Right cardiac atrium (tissue), 5 donors: ENCODE measurements at regions not wholly inside any gene's neighbourhood (a gene's known extent, or its start where the extent isn't known, plus 50 kb on each side); places are given as distances from the start of the nearest gene placed in this dataset.

Source experiments
- ATAC-seq, 2 donors: fragments of 200-7000 bp; cut with Tn5 transposase; one replicate each; pipeline versions ENCODE4 v1.8.0 to v1.9.1; 2020; ENCODE audit warnings: moderate library complexity in 2 of 2, mild to moderate bottlenecking in 1 of 2
- DNase-seq, 3 donors: peaks; one replicate each; pipeline ENCODE4 v3.0.0-alpha.2; 2020
- H3K27ac ChIP-seq: one replicate; pipeline ENCODE4 v1.5.1; 2013; ENCODE audit warnings: mild to moderate bottlenecking, low read length, control low read depth, moderate library complexity
- H3K27me3 ChIP-seq: one replicate; pipeline ENCODE4 v1.6.1; 2013; ENCODE audit not compliant: control insufficient read depth, insufficient read depth
- H3K4me1 ChIP-seq: one replicate; pipeline ENCODE4 v1.6.1; 2013; ENCODE audit warnings: low read length; ENCODE audit not compliant: control insufficient read depth, insufficient read depth
- H3K4me3 ChIP-seq: one replicate; pipeline ENCODE4 v1.5.1; 2013; ENCODE audit warnings: low read length, control low read depth
- H3K9me3 ChIP-seq: one replicate; pipeline ENCODE4 v1.6.1; 2013; ENCODE audit warnings: low read length; ENCODE audit not compliant: control insufficient read depth
- WGBS: extraction: QIAGEN DNeasy Blood & Tissue Kit; methylation state at CpG from one replicate; pipeline ENCODE4 v1.1.7; 2013; 5-methylcytosine and 5-hydroxymethylcytosine counted together
- intact Hi-C, 4 donors: fragments of 100-400 bp; cut with DNase I; formaldehyde crosslinking; loops; one replicate each; pipeline versions ENCODE4 v1.11.0 to v1.14.0; 2022 to 2023
- donor health status: healthy with polysubstance abuse.
- donor health status: DM: no; HTN: yes; CAD: no.
- donor health status: DM: no; HTN: no; CAD: no.
- donor health status: DM: no; HTN: yes; CAD: no; lungs with severe emphysema.
- donor health status: DM: yes; HTN: yes; CAD: no.

DNA sequence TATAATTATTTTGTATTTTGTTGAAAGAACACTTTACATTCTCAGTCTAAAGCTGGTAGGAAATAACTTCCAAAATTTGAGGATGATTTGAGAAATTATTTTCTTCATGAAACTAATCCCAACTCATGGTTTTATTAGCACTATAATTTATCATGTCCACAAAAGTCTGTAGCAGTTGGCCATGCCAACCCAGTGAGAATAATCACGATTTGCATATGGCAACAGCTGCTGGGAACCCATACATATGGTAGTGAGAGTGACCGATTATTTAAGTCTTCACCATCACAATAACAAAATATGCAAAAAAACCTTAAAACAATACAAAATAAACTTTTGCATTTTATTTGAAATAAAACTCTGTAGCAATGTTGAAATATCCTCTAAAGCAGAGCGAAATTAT is 445.9 kb upstream of the ANO3 start:
- ATAC-seq, result no peak
- Histone ChIP-seq H3K4me1 (no peaks in the 10 kb centered on the region), H3K27me3 (no peaks in the 10 kb centered on the region), H3K4me3 (no peak overlapping the region), H3K27ac (no peak overlapping the region), H3K9me3 (peaks cover 1% of the 10 kb centered on the region)
- WGBS, result 81% methylated on average over 3 of the region's 3 CpGs
- DNase-seq, result no peak
- intact Hi-C loops, result no loop called here

DNA sequence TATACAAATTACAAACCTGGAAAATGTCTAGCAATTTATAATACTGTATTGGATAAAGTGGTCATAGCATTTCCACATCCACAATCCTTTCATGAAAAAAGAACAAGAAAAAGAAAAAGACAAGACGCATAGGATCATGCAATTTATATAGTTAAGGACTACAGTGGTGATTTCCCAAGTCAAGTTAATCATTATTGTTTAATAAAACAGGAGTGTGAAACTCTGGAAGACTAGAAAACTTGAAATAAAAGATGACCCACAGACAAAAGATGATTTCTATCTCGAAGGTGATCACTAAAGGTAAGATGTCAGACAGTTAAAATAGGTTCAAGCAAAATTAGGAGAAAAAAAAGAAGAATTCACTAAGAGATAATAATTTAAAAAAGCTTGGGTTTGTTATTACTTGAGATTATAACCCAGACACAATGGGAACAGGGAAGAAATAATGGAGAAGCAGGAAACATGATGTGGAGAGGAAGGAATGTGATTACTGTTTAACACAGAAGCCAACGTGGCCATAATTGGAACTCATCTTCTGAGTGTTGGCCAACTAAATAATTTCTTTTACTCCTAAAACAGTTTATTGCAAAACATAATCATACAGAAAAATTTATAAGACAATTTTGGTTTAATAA is 441.2 kb upstream of the ANO3 start:
- ATAC-seq, result no peak
- 68% methylated on average over 3 of the region's 3 CpGs for WGBS
- H3K9me3 ChIP-seq, result no peaks in the 10 kb centered on the region

DNA sequence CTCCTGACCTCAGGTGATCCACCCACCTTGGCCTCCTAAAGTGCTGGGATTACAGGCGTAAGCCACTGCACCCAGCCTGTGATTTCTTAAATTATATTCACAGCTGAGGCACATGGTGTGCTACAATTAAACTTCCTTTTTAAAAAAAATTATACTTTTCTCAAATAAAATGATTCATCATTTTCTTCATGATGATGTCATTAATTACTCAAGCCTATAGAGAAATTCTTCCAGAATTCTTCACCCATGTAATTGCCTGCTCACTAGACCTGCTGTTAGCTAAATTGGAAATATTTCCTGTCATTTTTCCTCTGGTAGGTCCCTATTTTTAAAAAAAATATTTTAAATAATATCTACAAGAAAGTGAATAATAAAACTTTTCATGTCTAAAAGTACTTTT is 440.0 kb upstream of the ANO3 start:
- H3K27ac ChIP-seq, result no peak overlapping the region
- DNase-seq (no peak), ATAC-seq (no peak)
- WGBS, result 98% methylated on average over 1 of the region's 1 CpG
- H3K27me3 ChIP-seq, result no peaks in the 10 kb centered on the region
- H3K4me3 ChIP-seq, result no peak overlapping the region
- intact Hi-C loops, result no loop called here
- no peaks in the 10 kb centered on the region for H3K9me3 ChIP-seq
- no peaks in the 10 kb centered on the region for H3K4me1 ChIP-seq

More for the DNA sequence above, 441.2 kb upstream of the ANO3 start:
- intact Hi-C loops, result no loop called here
- Histone ChIP-seq H3K27me3 (no peaks in the 10 kb centered on the region), H3K4me1 (no peaks in the 10 kb centered on the region), H3K27ac (no peak overlapping the region), H3K4me3 (no peak overlapping the region)
- no peak for DNase-seq

GRCh38 chr11:25899617-25900160 is 432.2 kb upstream of the ANO3 start:
- Histone ChIP-seq H3K9me3 (no peaks in the 10 kb centered on the region), H3K4me1 (no peaks in the 10 kb centered on the region), H3K27me3 (no peaks in the 10 kb centered on the region), H3K4me3 (no peak overlapping the region), H3K27ac (no peak overlapping the region)
- WGBS, result 81% methylated on average over 2 of the region's 3 CpGs
- intact Hi-C loops, result no loop called here
- no peak for ATAC-seq
- no peak for DNase-seq

GRCh38 chr11:25900814-25901213 is 431.1 kb upstream of the ANO3 start:
- H3K27me3 ChIP-seq, result no peaks in the 10 kb centered on the region
- no peak for ATAC-seq
- intact Hi-C loops, result no loop called here
- whole genome bisulfite sequencing, result 98% methylated on average over 4 of the region's 4 CpGs
- DNase-seq, result no peak
- H3K4me1 ChIP-seq, result no peaks in the 10 kb centered on the region
- no peak overlapping the region for H3K4me3 ChIP-seq
- H3K9me3 ChIP-seq, result no peaks in the 10 kb centered on the region
- H3K27ac ChIP-seq, result no peak overlapping the region

DNA sequence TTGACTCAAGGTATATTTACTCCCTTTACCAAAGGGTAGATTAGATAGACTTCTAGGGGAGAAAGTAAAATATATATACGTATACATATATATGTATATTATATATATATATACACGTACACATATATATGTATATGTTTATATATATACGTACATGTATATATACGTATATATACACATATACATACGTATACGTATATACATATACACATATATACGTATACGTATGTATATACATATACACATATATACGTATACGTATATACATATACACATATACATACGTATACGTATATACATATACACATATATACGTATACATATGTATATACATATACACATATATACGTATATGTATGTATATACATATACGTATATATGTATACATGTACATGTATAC is 430.5 kb upstream of the ANO3 start:
- Histone ChIP-seq H3K9me3 (no peaks in the 10 kb centered on the region), H3K27me3 (no peaks in the 10 kb centered on the region), H3K4me3 (no peak overlapping the region), H3K4me1 (no peaks in the 10 kb centered on the region), H3K27ac (no peak overlapping the region)
- WGBS, result 93% methylated on average over 15 of the region's 15 CpGs
- no peak for ATAC-seq
- intact Hi-C loops, result no loop called here
- no peak for DNase-seq

GRCh38 chr11:25902476-25902875 is 429.5 kb upstream of the ANO3 start:
- ATAC-seq (no peak), DNase-seq (no peak)
- no peaks in the 10 kb centered on the region for H3K9me3 ChIP-seq
- H3K4me3 ChIP-seq, result no peak overlapping the region
- intact Hi-C loops, result no loop called here
- no peaks in the 10 kb centered on the region for H3K27me3 ChIP-seq
- 44% methylated on average over 3 of the region's 3 CpGs for WGBS
- no peaks in the 10 kb centered on the region for H3K4me1 ChIP-seq
- no peak overlapping the region for H3K27ac ChIP-seq

DNA sequence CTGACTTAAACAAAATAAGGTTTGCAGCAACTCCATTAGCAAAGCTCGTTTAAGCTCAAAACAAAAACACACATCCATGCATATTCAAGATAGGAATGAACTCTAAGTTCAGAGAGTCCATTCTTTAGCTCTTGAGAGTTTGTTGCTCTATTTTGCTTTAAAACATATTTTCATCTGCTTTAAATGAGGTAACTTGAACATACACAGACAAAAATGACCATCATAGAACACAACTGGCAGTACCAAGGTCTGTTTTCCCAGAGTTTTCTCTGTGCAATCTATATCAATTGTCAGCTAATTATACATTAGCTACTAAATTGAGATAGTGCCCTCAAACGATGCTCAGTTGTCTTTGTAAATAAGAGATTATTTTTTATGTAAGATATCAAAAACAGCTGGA is 423.2 kb upstream of the ANO3 start:
- no peak overlapping the region for H3K4me3 ChIP-seq
- H3K4me1 ChIP-seq, result no peaks in the 10 kb centered on the region
- DNase-seq, result no peak
- no peaks in the 10 kb centered on the region for H3K9me3 ChIP-seq
- no peaks in the 10 kb centered on the region for H3K27me3 ChIP-seq
- intact Hi-C loops, result no loop called here
- ATAC-seq, result no peak
- WGBS, result 57% methylated on average over 2 of the region's 2 CpGs
- no peak overlapping the region for H3K27ac ChIP-seq

- no peak overlapping the region for H3K4me3 ChIP-seq
- H3K4me1 ChIP-seq, result no peaks in the 10 kb centered on the region
- ATAC-seq, result no peak
- H3K27me3 ChIP-seq, result no peaks in the 10 kb centered on the region
- H3K27ac ChIP-seq, result no peak overlapping the region
- intact Hi-C loops, result no loop called here
- 63% methylated on average over 1 of the region's 1 CpG for WGBS
- no peak for DNase-seq
- H3K9me3 ChIP-seq, result no peaks in the 10 kb centered on the region
Observed at GRCh38 chr11:25910086-25910485, 421.8 kb upstream of the ANO3 start.

GRCh38 chr11:25920356-25920755 is 411.6 kb upstream of the ANO3 start:
- ATAC-seq, result no peak
- no peak overlapping the region for H3K4me3 ChIP-seq
- H3K27me3 ChIP-seq, result no peaks in the 10 kb centered on the region
- DNase-seq, result no peak
- intact Hi-C loops, result no loop called here
- H3K9me3 ChIP-seq, result no peaks in the 10 kb centered on the region
- H3K27ac ChIP-seq, result no peak overlapping the region
- 50% methylated on average over 1 of the region's 1 CpG for WGBS
- no peaks in the 10 kb centered on the region for H3K4me1 ChIP-seq

DNA sequence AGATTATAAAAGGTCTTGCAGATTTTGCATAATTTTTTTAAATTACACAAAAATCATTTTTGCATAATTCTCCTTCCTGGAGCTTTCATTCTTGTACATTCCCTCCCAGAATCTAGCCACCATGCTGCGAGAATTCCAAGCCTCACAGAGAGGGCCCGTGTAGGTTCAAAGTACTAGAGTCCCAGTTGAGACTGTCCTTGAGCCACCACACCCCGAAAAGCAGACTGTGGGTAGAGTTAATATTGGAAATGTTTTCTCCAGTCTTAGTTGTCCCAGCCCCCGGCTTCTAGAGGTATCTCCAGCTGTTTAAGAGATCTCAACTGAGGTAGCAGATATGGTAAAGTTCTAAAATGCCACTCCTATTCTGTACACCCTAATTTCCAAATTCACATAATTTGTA is 407.3 kb upstream of the ANO3 start:
- intact Hi-C loops, result no loop called here
- Histone ChIP-seq H3K4me1 (no peaks in the 10 kb centered on the region), H3K9me3 (no peaks in the 10 kb centered on the region), H3K27ac (no peak overlapping the region), H3K4me3 (no peak overlapping the region), H3K27me3 (no peaks in the 10 kb centered on the region)
- ATAC-seq (no peak), DNase-seq (no peak)
- 84% methylated on average over 4 of the region's 4 CpGs for WGBS

GRCh38 chr11:25925359-25925758 is 406.6 kb upstream of the ANO3 start:
- Histone ChIP-seq H3K27ac (no peak overlapping the region), H3K27me3 (no peaks in the 10 kb centered on the region), H3K4me3 (no peak overlapping the region), H3K4me1 (no peaks in the 10 kb centered on the region), H3K9me3 (no peaks in the 10 kb centered on the region)
- WGBS, result 98% methylated on average over 2 of the region's 2 CpGs
- DNase-seq (no peak), ATAC-seq (no peak)
- intact Hi-C loops, result no loop called here
